ENCODE measurements at regions not wholly inside any gene's neighbourhood (a gene's known extent, or its start where the extent isn't known, plus 50 kb on each side); places are given as distances from the start of the nearest gene placed in this dataset.

GRCh38 chr4:77309496-77309895 is 152.5 kb downstream of the CCNG2 start:
- in situ Hi-C loops (cut with MboI) (no loop called here), intact Hi-C loops (cut with micrococcal nuclease; ENCODE audit: unreplicated experiment) (loop anchor here (2.0 to 10.0 kb wide), 3 partner anchors 69 to 255 kb away; no protein-coding TSS in a partner anchor)
- ChIA-PET CTCF (interaction anchor here (0.6 to 1.0 kb wide), 3 partner anchors 9 to 105 kb away, joined by 3 to 5 read pairs (median 4); no protein-coding TSS in a partner anchor), POLR2A (no interaction called here), RAD21 (ENCODE audit: unreplicated experiment) (no interaction called here), SMC1A (ENCODE audit: uncharacterized antibody, unreplicated experiment) (interaction anchor here (1.6 kb wide), 1 partner anchor 258 kb away, joined by 4 read pairs; no protein-coding TSS in a partner anchor)
- BruUV-seq (replicated peaks): no TSS peak
- Histone ChIP-seq H3K4me3 (no peak overlapping the region), H2AFZ (ENCODE audit: control insufficient read depth, low read depth, low read length) (no peak overlapping the region), H3K79me2 (ENCODE audit: control insufficient read depth, insufficient read depth, low read length) (no peaks in the 10 kb centered on the region), H3K27me3 (replicated peaks in 1 of 2; ENCODE audit: control insufficient read depth in 2 of 2, insufficient read depth in 2 of 2, low read length in 1 of 2) (no peaks in the 10 kb centered on the region), H4K20me1 (ENCODE audit: control insufficient read depth, insufficient read depth) (no peaks in the 10 kb centered on the region), H3K9me3 (replicated peaks; ENCODE audit: control insufficient read depth, insufficient read depth, low read length) (no peaks in the 10 kb centered on the region; the same call in 2 of the 3 replicates), H3K27ac (ENCODE audit: control insufficient read depth, insufficient read depth) (no peak overlapping the region), H3K4me1 (ENCODE audit: control insufficient read depth, insufficient read depth, low read length) (no peaks in the 10 kb centered on the region), H3K9ac (ENCODE audit: control insufficient read depth, insufficient read depth, low read length) (no peak overlapping the region), H3K4me2 (ENCODE audit: control insufficient read depth, insufficient read depth) (no peak overlapping the region), H3K36me3 (ENCODE audit: control insufficient read depth in 2 of 2, insufficient read depth in 2 of 2, low read length in 1 of 2) (no peaks in the 10 kb centered on the region)
- DNase-seq (ENCODE audit: low read depth, low spot score) (no peak), ATAC-seq (no peak), FAIRE-seq (no peak)
- TF ChIP-seq BCLAF1 (IDR thresholded peaks at IDR 0.05) (no peak), HCFC1 (IDR thresholded peaks at IDR 0.05; ENCODE audit: low read length) (no peak), CBFB (IDR thresholded peaks at IDR 0.05; ENCODE audit: low read depth) (no peak), HDGF (IDR thresholded peaks at IDR 0.05) (no peak), MEF2B (IDR thresholded peaks at IDR 0.05; ENCODE audit: partially characterized antibody, poor library complexity, severe bottlenecking) (no peak), BCL3 (IDR thresholded peaks at IDR 0.05; ENCODE audit: borderline replicate concordance, insufficient read depth, low read depth, low read length, poor library complexity, severe bottlenecking) (no peak), IKZF1 (conservative IDR thresholded peaks at IDR 0.05) (no peak), CTCF (IDR thresholded peaks at IDR 0.05 in 2 of 3, conservative IDR thresholded peaks at IDR 0.05 in 1 of 3; ENCODE audit: control insufficient read depth in 2 of 3, extremely low read depth in 1 of 3, insufficient read depth in 1 of 3, low read depth in 3 of 3, low read length in 3 of 3) (no peak), SREBF2 (IDR thresholded peaks at IDR 0.05; ENCODE audit: low read length) (no peak)
- 2% methylated on average over 2 of the region's 2 CpGs for WGBS (ENCODE audit: insufficient coverage, insufficient replicate concordance, low lambda C conversion rate, missing lambda C conversion rate)

Data from GM12878 (cell line).